ENCODE measurements at regions not wholly inside any gene's neighbourhood (a gene's known extent, or its start where the extent isn't known, plus 50 kb on each side); places are given as distances from the start of the nearest gene placed in this dataset.

GRCh38 chr15:85943791-85944190 lies 135.9 kb upstream of the AGBL1 start:
- DNase-seq: peak; percentile 10

GRCh38 chr15:85947021-85947420 lies 132.7 kb upstream of the AGBL1 start:
- DNase-seq: no peak

- DNase-seq: no peak
These were observed 131.7 kb upstream of the AGBL1 start for GRCh38 chr15:85947936-85948335.

GRCh38 chr15:85950101-85950500 lies 129.6 kb upstream of the AGBL1 start:
- no peak for DNase-seq

GRCh38 chr15:85954586-85954985 lies 125.1 kb upstream of the AGBL1 start:
- no peak for DNase-seq

GRCh38 chr15:85955501-85956391 lies 123.9 kb upstream of the AGBL1 start:
- DNase-seq: no peak

- DNase-seq: no peak
These were observed 123.0 kb upstream of the AGBL1 start for GRCh38 chr15:85956532-85957275.

GRCh38 chr15:85959611-85960010 lies 120.1 kb upstream of the AGBL1 start:
- no peak for DNase-seq

GRCh38 chr15:85960381-85960780 lies 119.3 kb upstream of the AGBL1 start:
- DNase-seq: no peak

- no peak for DNase-seq
These were observed 117.8 kb upstream of the AGBL1 start for GRCh38 chr15:85961821-85962220.

GRCh38 chr15:85963262-85963760 lies 116.4 kb upstream of the AGBL1 start:
- DNase-seq: no peak

GRCh38 chr15:85964471-85964870 lies 115.2 kb upstream of the AGBL1 start:
- DNase-seq: no peak

GRCh38 chr15:85967553-85967952 lies 112.1 kb upstream of the AGBL1 start:
- no peak for DNase-seq

- DNase-seq: no peak
These were observed 106.7 kb upstream of the AGBL1 start for GRCh38 chr15:85972805-85973540.

- no peak for DNase-seq
These were observed 105.9 kb upstream of the AGBL1 start for GRCh38 chr15:85973584-85974347.

GRCh38 chr15:85974348-85974705 lies 105.3 kb upstream of the AGBL1 start:
- DNase-seq: no peak

- DNase-seq: no peak
These were observed 104.9 kb upstream of the AGBL1 start for GRCh38 chr15:85974742-85975141.

- DNase-seq: no peak
These were observed 103.6 kb upstream of the AGBL1 start for GRCh38 chr15:85976102-85976501.

- no peak for DNase-seq
These were observed 102.7 kb upstream of the AGBL1 start for GRCh38 chr15:85976986-85977385.

- no peak for DNase-seq
These were observed 102.1 kb upstream of the AGBL1 start for GRCh38 chr15:85977586-85977985.

GRCh38 chr15:85979929-85980328 lies 99.7 kb upstream of the AGBL1 start:
- DNase-seq: no peak

GRCh38 chr15:85980946-85981345 lies 98.7 kb upstream of the AGBL1 start:
- no peak for DNase-seq

- no peak for DNase-seq
These were observed 95.4 kb upstream of the AGBL1 start for GRCh38 chr15:85984241-85984640.

Data from NCI-H1694 treated with DMSO at 0.1 percent for 48 hours (cell line).